ENCODE measurements at regions not wholly inside any gene's neighbourhood (a gene's known extent, or its start where the extent isn't known, plus 50 kb on each side); places are given as distances from the start of the nearest gene placed in this dataset.

DNA sequence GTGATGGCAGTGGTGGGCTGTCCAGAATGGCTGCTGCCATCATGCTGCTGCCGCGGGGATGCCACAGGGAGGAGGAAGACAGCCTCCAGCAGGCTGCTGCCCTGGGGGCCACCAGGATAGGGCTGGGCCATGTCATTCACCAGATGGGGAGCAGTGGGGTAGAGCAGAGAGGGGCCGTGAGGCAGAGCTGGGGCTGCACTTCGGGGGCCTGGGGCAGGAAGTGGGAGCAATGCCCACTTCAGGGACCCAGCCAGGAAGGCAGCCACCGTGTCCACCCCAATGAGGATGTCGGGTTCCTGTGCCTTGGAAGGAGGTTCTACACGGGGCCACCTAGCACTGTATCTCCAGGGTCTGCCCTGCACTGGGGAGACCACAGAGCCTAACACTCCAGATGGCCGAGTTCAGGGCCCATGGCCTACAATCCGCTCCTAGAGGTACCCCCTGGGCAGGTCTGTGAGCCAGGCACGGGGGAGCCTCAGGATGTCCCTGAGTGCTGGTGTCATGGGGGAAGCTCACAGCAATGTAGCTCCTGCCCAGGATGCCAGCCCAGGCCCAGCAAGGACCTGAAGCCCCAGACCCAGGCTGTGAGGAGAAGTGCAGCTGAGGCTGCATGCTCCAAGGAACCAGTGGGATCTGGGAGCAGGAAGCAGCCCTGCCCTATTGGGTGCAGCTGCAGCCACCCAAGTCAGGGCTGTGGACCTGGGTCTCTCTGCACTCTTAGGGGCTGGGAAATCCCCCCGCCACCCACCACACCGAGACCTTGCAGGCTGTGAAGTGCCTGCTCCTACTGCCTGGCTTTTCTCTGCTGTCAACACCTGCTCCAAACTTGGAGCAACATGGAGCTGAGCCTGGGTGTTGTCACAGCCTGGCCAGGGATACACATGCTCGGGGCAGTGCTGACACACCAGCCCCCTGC is 140.3 kb downstream of the PDHA2 start:
- Histone ChIP-seq H3K27ac (replicated peaks) (no peak overlapping the region), H3K27me3 (ENCODE audit: insufficient read depth, poor library complexity, severe bottlenecking) (no peaks in the 10 kb centered on the region), H3K4me3 (replicated peaks; ENCODE audit: insufficient read depth, low read length) (no peak overlapping the region)
- TF ChIP-seq SPI1 (IDR thresholded peaks at IDR 0.05; ENCODE audit: borderline replicate concordance, low read depth): no peak
- TF ChIP-seq, protein P1, sequence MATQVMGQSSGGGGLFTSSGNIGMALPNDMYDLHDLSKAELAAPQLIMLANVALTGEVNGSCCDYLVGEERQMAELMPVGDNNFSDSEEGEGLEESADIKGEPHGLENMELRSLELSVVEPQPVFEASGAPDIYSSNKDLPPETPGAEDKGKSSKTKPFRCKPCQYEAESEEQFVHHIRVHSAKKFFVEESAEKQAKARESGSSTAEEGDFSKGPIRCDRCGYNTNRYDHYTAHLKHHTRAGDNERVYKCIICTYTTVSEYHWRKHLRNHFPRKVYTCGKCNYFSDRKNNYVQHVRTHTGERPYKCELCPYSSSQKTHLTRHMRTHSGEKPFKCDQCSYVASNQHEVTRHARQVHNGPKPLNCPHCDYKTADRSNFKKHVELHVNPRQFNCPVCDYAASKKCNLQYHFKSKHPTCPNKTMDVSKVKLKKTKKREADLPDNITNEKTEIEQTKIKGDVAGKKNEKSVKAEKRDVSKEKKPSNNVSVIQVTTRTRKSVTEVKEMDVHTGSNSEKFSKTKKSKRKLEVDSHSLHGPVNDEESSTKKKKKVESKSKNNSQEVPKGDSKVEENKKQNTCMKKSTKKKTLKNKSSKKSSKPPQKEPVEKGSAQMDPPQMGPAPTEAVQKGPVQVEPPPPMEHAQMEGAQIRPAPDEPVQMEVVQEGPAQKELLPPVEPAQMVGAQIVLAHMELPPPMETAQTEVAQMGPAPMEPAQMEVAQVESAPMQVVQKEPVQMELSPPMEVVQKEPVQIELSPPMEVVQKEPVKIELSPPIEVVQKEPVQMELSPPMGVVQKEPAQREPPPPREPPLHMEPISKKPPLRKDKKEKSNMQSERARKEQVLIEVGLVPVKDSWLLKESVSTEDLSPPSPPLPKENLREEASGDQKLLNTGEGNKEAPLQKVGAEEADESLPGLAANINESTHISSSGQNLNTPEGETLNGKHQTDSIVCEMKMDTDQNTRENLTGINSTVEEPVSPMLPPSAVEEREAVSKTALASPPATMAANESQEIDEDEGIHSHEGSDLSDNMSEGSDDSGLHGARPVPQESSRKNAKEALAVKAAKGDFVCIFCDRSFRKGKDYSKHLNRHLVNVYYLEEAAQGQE (IDR thresholded peaks at IDR 0.05; ENCODE audit: insufficient replicate concordance, low read depth): no peak
- TF ChIP-seq GABPA (IDR thresholded peaks at IDR 0.05; ENCODE audit: low read depth): no peak
- TF ChIP-seq POLR2AphosphoS5 (IDR thresholded peaks at IDR 0.05; ENCODE audit: low read depth): no peak
- TF ChIP-seq, protein P2, sequence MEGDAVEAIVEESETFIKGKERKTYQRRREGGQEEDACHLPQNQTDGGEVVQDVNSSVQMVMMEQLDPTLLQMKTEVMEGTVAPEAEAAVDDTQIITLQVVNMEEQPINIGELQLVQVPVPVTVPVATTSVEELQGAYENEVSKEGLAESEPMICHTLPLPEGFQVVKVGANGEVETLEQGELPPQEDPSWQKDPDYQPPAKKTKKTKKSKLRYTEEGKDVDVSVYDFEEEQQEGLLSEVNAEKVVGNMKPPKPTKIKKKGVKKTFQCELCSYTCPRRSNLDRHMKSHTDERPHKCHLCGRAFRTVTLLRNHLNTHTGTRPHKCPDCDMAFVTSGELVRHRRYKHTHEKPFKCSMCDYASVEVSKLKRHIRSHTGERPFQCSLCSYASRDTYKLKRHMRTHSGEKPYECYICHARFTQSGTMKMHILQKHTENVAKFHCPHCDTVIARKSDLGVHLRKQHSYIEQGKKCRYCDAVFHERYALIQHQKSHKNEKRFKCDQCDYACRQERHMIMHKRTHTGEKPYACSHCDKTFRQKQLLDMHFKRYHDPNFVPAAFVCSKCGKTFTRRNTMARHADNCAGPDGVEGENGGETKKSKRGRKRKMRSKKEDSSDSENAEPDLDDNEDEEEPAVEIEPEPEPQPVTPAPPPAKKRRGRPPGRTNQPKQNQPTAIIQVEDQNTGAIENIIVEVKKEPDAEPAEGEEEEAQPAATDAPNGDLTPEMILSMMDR (IDR thresholded peaks at IDR 0.05; ENCODE audit: insufficient read depth, low read length): no peak
- DNase-seq (ENCODE audit: low read depth in 1 of 2, low spot score in 1 of 2): no peak

DNA sequence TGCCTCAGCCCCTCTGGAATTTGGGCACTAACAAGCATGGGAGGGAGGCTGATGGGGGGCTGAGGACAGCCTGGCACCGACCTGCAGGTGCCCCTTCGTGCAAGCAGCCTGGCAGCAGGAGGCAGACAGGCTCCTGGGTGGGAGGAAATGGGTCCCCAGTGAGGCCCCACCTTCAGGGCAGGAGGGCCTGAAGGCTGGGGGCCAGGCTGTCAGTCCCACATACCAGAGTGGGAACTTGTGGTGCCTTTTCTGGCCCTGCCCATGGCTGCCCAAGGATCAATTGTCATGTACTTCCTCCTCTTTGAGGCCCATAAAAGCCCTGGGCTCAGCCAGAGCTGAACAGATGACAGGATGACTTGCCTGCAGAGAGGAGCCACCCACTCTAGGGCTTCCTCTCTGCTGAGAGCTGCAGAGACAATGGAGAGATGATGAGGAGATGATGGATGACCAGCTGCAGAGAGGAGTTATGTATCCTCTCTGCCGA is 141.0 kb downstream of the PDHA2 start:
- Histone ChIP-seq H3K27ac (replicated peaks) (no peak overlapping the region), H3K4me3 (replicated peaks; ENCODE audit: insufficient read depth, low read length) (no peak overlapping the region), H3K27me3 (ENCODE audit: insufficient read depth, poor library complexity, severe bottlenecking) (no peaks in the 10 kb centered on the region)
- DNase-seq (ENCODE audit: low read depth in 1 of 2, low spot score in 1 of 2): no peak
- TF ChIP-seq SPI1 (IDR thresholded peaks at IDR 0.05; ENCODE audit: borderline replicate concordance, low read depth): no peak
- TF ChIP-seq, protein P2 (IDR thresholded peaks at IDR 0.05; ENCODE audit: insufficient read depth, low read length): no peak
- no peak for TF ChIP-seq GABPA (IDR thresholded peaks at IDR 0.05; ENCODE audit: low read depth)
- TF ChIP-seq, protein P1 (IDR thresholded peaks at IDR 0.05; ENCODE audit: insufficient replicate concordance, low read depth): no peak
- TF ChIP-seq POLR2AphosphoS5 (IDR thresholded peaks at IDR 0.05; ENCODE audit: low read depth): no peak

DNA sequence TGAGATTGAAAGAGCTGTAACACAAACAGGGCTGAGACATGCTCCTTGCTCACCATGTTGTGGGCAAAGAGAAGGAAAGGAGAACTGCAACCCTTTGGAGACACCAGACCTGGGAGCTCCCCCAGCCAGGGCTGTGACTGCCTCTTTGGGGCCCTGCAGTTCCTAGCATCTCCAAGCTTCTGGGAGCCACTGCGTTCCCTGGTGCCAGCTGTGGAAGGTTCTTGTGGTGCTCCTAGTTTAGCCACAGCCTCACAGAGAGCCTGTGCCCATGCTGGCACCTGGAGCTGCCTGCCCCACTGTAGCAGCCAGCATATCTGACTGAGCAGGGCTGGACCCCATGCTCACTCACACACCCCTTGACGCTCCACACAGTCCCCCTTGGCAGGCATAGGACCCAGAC is 141.7 kb downstream of the PDHA2 start:
- Histone ChIP-seq H3K4me3 (replicated peaks; ENCODE audit: insufficient read depth, low read length) (no peak overlapping the region), H3K27me3 (ENCODE audit: insufficient read depth, poor library complexity, severe bottlenecking) (no peaks in the 10 kb centered on the region), H3K27ac (replicated peaks) (no peak overlapping the region)
- TF ChIP-seq GABPA (IDR thresholded peaks at IDR 0.05; ENCODE audit: low read depth) (no peak), SPI1 (IDR thresholded peaks at IDR 0.05; ENCODE audit: borderline replicate concordance, low read depth) (no peak), POLR2AphosphoS5 (IDR thresholded peaks at IDR 0.05; ENCODE audit: low read depth) (no peak)
- TF ChIP-seq, protein P2 (IDR thresholded peaks at IDR 0.05; ENCODE audit: insufficient read depth, low read length): no peak
- TF ChIP-seq, protein P1 (IDR thresholded peaks at IDR 0.05; ENCODE audit: insufficient replicate concordance, low read depth): no peak
- DNase-seq (ENCODE audit: low read depth in 1 of 2, low spot score in 1 of 2): no peak

Measured in HL-60 (cell line).